Islet precursor cell (in vitro differentiated cells): ENCODE measurements at regions not wholly inside any gene's neighbourhood (a gene's known extent, or its start where the extent isn't known, plus 50 kb on each side); places are given as distances from the start of the nearest gene placed in this dataset.
"Not testable (repeated sequence)": the region's sequence is repeated elsewhere in the genome, so short reads cannot be mapped to it uniquely, and the experiment has no call there.

Experiments used
- DNase-seq: peaks from one replicate; pipeline ENCODE4 v3.0.0-alpha.2; 2018

DNA sequence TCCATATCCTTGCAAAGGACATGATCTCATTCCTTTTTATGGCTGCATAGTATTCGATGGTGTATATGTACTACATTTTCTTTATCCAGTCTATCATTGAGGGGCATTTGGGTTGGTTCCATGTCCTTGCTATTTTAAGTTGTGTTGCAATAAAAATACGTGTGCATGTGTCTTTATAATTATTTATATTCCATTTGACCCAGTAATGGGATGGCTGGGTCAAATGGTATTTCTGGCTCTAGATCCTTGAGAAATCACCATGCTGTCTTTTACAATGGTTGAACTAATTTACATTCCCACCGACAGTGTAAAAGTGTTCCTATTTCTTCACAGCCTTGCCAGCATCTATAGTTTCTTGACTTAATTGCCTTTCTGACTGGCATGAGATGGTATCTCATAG is 972.6 kb upstream of the KCND2 start:
- DNase-seq, result not testable (repeated sequence)

DNA sequence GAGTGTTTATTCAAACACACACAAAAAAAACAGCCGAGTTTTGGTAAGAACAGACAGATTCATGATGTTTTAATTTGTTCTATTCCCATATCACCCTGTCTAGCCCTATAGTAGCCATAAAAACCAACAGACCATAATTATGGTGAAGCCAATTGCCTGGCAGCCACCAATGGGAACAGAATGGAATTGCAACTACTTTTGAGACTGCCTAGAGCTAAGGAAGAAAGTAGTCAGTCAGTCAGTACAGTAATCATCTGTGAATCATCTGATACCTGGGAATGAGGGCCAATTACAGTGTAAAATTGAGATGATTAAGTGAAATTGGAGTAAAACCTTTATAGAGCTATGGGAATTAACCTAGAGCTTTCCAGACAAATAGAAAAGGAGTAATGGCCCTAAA is 952.7 kb upstream of the KCND2 start:
- DNase-seq, result peak; percentile 43

DNA sequence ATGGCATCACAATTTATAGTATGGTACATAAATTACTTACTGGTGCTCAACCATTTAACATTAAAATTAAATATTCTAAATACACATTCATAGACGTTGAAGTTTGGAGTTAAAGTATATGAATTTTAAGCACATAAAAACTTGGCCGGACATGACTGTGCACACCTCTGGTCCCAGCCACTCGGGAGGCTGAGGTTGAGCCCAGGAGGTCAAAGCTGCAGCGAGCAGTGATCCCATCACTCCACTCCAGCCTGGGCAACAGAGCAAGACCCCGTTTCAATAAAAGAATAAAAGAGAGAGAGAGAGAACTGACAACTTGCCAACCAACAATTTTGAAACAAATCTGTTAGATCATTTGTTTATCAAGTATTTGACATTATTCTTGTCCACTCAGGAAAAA is 943.3 kb upstream of the KCND2 start:
- DNase-seq, result no peak

DNA sequence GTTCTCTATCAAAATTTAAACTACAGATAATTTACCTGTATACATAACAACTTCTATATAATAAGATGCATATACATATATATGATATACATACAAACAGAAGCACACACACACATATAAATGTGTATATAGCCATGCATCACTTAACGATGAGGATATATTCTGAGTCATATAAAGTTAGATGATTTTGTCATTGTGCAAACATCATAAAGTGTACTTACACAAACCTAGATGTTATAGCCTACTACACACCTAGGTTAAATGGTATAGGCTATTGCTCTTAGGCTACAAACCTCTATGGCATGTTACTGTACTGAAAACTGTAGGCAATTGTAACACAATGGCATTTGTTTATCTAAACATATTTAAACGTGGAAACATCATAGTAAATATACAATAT is 937.6 kb upstream of the KCND2 start:
- no peak for DNase-seq

DNA sequence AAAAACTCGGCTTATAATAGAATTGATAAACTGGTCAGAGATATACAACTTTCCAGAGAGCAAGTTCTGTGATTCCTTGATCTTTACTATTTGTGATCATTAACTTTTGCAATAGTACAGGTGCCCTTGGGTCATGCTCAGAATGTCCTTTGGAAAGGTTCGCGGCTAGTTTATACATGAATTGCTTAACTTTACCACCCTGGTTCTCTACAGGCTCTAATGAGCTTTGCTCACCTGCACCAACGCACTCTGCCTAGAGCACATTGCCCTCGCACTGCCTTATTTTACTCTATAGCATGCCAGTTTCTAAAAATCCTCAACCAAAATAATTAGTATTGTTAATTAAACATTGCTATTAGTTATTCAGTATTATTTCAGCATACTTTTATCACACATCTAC is 931.2 kb upstream of the KCND2 start:
- no peak for DNase-seq

DNA sequence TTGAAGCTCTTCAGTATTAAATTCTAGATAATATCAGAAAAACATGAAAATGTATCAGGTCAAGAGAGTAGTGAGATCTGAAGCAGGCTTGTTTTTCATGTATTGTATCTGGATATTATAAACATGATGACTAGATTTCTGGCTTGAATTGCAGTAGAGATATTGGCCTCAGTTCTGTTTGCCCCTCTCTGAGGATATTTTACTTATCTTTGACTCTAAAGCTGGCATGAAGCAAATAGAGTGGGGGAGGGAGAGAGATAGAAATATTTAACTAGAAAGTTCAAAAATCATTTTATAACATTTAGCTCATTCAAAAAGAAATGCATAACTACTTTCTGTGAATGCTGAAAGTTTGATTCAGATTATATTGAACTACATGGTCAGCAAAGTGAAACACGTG is 929.7 kb upstream of the KCND2 start:
- no peak for DNase-seq

DNA sequence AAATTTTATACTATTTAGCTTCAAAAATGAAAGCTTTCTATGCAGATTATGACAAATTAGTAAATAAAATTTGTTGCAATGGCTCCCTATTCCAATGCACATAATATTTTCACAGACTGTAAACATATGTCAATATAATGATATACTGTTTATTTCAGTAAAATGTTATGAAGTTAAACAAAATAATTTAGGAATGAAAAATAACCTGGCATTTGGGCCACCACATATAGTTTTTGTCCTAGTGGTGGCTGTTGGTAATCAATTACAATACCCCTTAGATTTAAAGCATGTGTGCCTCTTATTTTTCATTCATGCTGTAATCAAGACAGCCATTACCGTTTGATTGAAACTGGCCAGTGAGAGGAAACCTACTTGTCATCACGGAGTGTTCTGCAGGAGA is 928.5 kb upstream of the KCND2 start:
- no peak for DNase-seq

DNA sequence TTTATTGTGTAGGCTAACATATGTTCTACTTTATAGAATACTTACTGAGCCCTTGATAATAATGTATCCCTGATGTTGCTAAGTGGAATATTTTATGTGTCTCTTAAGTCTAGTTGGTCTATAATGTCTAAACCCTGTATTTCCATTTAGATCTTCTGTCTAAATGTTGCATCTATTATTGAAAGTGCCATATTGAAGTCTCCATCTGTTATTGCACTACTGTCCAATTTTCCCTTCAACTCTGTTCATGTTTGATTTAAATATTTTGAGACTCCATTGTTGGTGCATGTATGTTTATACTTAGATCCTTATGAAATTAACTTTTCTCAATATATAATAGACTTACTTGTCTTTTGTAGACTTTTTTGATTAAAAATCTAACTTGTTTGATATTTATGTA is 924.5 kb upstream of the KCND2 start:
- no peak for DNase-seq

DNA sequence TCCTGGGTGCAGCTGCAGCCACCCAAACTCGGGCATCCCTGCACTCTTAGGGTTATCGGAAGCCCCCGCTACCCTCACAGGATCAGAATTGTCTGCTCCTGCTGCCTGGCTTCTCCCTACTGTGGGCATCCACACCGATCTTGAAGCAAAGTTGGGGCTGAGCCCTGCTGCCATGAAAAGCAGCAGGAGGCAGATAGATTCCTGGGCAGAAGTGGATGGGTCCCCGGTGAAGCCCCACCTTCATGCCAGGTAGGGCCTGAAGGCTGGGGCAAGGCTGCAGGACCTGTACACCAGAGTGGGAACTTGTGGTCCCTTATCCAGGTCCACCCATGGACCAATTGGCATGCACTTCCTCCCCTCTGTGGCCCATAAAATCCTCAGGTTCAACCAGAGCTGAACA is 922.6 kb upstream of the KCND2 start:
- DNase-seq, result no peak

DNA sequence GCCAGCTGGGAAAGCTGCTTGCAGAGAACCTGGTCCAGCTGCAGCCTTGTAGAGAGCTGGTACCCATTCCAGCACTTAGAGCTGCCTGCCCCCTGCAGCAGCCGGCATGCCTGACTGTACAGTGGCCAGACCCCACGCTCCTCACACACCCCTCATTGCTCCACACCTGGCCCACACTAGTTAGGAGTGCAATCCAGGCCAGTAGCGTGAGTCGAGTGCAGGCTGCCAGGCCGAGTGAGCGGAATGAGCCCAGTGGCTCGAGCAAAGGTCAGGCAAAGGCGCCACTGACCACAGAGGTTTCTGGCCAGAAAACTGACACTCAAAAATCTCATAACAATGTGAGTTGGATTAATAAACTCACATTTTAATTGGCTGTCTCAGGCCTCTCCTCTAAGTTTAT is 921.7 kb upstream of the KCND2 start:
- no peak for DNase-seq

DNA sequence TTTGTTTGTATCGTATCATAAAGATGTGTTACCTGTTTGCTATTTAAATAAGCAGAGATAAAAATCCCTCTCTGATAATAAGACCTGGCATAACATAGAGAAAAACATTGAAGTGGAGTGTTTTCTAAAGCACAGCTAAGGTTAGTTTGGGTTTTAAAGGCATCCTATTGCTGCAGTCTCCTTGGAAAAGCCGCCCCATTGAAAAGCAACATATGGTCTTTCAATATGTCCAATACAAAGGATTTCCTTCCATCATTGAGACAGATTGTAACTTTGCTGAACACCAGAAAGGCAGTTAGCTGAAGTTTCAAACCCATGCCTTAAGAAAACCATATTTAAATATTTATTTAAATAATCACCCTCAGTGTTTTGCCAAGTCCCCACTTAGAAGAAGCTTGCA is 898.5 kb upstream of the KCND2 start:
- DNase-seq, result no peak

DNA sequence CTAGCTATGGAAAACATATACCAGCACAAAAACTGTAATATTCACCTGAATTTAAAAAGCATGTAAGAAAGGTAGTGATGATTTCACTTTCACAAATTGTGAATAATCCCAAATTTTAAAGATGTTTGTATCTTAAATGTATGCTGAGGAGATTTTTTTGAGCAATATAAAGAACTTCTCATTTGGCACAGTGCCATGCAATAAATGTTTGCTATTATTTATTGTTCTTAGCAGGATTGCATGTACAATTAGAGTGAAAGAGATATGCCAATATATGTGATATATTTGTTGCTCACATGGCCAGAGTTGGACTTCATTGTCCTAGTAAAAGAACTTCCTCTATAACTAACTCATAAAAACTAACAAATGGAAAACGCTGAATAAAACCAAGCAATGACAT is 895.1 kb upstream of the KCND2 start:
- DNase-seq, result no peak

DNA sequence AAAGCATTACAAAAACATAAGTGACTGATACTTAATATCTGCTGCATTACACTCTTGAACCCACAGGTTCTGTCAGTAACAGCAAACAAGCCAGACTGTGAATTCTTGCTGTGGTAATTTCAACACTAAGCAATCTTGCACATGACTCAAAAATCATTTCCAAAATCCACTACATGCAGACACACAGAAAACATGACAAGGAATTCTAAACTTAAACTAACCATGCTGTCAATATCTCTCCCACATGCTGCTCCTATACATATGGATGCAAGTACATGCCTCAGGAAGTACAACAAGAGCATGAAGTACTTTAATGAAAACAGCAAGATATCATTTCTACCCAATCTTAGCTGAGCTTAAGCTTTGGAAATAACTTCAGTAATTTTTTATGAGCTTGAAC is 890.2 kb upstream of the KCND2 start:
- DNase-seq, result no peak

DNA sequence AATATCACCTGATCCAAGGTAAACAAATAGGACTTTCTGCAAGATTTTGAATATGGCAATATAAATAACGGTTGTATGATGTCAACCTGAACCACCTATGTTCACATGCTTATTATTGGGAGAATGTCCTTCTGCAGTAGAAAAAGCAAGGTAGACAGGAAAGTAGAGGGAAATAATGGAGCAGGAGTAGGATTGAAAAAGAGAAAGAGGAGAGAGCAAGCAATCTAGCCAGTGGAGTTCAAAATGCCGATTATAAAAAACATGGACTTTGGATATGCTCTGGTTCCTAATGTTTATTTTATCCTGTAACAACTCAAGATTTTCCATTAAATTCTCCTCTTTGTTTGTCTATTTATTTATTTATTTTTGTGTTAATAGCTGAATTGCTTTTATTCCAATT is 878.0 kb upstream of the KCND2 start:
- DNase-seq, result no peak

DNA sequence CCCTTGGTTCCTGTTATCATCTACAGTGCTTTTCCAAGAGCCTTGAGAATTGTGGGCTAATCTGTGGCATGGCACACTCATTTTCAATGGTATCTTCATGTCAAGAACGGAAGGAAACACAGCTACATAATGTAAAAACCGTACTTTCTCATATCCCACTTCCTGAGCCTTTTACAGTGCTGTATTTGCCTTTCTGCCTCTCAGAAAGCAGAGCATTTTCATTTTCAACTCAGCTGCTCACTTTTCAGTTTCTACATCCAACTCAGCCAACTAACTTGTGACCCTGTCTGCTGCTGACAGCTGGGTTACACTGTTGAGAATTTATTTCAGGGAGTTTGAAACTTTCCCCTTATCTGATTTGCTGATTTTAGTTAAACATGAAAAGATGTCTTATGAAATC is 875.8 kb upstream of the KCND2 start:
- DNase-seq, result no peak

DNA sequence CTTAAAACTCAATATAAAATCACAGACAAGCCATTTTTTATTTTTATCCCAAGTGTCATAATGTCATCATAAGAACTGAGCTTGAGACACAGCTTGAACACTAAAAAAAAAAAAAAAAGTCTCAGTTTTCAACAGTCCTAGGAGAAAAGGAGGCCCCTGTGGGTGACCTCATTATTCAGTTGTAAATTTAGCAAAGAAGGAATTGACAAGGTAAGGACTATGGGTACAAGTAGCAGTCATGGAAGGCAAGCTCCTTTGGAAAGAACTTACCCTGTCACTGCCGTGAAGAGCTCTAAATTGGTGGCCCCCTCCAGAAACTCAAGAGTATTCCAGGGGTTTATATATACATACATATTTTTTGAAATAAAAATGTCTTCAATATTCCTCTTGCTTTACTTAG is 864.4 kb upstream of the KCND2 start:
- no peak for DNase-seq

DNA sequence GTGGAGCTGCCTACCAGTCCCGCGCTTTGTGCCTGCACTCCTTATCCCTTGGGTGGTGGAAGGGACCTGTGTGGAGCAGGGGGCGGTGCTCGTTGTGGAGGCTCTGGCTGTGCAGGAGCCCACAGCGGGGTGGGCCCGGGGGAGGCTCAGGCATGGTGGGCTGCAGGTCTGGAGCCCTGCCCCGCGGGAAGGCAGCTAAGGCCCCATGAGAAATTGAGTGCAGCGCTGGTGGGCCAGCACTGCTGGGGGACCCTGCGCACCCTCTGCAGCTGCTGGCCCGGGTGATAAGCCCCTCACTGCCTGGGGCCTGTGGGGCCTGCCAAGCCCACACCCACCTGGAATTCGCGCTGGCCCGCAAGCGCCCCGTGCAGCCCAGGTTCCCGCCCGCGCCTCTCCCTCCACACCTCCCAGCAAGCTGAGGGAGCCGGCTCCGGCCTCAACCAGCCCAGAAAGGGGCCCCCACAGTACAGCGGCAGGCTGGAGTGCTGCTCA is 859.6 kb upstream of the KCND2 start:
- DNase-seq, result no peak

DNA sequence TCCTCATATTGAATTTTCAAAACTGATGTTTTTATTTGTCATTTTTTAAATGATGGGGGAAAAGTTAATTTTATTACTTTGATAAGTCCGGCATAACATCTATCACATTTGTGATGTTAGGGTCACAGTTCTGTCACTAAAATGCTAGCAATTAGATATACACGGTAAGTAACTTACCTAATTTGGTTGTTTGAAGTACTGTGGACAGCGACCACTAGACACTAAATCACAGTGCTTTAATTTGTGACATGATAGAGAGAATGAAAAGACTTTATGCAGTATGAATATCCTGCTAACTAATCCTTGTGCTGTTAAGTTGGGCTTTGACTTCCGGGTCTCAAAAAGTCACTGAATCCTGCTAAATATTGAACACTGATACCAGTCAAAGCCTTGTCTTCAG is 857.3 kb upstream of the KCND2 start:
- DNase-seq, result no peak

DNA sequence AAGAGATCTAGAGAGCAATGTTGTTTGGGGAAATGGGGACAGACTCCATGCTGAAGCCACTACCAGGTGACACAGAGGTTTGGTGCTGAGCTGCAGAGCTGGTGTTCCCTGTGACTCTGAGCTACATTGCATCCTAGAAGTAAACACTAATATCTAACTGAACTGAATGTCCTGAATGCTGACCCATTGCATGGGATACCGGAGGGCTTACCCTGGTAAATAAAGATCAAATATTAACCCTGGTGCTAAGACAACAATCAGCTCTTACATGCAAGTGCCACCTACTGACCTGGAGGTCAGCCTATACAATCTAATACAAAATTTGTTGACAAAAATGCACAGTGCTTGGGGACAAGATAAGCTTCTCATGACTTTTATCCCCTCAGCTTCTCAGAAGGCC is 851.3 kb upstream of the KCND2 start:
- DNase-seq, result no peak

DNA sequence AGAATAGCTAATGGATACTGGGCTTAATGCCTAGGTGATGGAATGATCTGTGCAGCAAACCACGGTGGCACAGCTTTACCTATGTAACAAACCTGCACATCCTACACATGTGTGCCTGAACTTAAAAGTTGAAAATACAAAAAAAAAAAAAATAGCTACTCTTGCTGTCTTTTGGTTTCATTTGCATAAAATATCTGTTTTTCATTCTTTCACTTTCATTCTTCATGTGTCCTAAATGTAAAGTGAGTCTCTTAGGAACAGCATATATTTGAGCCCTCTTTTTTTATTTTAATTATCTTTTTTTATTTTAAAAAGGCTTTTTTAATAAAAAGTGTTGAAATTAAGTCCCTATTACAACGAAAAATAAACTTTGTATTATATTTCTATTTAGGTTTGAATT is 836.1 kb upstream of the KCND2 start:
- DNase-seq, result no peak

DNA sequence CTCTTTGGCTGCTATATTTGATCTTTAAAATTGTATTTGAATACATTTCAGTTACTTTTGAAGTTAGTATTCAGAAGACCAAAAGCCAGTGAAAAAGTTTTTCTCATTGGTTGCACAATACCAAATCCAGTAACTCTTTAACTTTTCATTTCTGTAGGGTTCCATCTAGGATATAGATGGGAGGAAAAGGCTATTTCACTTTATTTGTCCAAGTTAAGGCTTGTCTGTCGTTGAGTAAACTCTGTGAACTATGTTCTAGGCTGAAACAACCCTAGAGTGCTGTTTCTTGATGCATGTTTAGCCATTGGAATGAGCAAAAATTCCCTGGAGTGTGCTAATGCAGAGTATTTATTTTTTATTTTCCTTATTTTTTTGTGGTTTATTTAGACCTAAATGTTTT is 834.7 kb upstream of the KCND2 start:
- no peak for DNase-seq

DNA sequence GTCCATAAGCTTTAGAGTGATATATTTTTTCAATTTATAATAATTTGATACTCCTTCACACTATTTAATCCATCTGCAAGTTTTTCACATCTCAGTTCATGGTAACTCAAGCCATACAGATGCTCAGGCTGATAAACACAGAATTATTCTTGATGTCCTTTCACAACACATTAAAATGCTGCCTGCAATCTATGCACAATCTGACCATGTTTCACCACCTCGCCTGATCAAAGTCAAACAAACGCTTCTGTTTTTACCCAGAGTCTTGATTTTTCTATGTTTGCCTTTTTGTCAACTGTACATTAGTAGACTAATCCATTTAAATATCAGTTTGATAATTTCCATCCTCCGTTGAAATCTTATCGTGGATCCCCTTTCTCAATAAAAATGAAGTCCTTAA is 833.8 kb upstream of the KCND2 start:
- DNase-seq, result no peak

DNA sequence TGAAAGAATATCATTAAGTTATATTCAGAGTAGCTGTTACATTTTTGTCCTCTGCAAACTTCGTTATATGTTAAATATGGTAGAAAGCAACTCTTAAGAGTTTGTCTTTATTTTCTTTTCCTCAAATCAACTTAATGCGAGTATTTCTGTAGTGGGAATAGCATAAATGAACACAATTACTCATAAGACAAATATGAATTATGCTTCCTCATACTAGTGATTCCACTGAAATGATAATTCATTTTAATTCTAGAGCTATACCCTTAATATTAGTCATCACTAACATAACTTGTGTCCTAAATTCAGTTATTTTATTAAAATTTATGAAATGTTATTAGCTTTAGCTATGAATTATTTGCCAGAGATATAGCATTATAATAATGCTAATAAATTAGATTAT is 820.6 kb upstream of the KCND2 start:
- DNase-seq, result no peak

DNA sequence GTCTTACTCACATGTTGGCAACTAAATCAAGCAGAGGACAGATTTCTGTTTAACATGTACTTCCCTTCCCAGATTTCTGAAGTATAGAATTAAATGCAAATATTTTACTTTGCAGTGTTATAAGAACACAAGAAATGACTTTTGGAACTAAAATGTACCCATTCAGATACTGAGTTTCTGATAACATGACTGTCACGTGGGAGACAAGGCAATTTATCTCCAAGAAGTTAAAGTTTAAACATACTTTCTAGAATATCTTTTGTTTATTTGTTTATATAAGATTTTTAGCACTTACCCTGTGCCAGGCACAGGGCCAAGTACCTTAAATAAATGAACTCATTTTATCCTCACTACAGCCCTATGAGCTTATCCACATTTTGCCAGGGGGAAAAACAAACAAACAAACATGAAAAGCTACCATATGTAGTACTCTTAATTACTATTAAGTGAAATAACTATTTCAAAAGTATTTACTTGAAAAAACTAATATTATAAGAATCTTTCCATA is 807.1 kb upstream of the KCND2 start:
- no peak for DNase-seq

DNA sequence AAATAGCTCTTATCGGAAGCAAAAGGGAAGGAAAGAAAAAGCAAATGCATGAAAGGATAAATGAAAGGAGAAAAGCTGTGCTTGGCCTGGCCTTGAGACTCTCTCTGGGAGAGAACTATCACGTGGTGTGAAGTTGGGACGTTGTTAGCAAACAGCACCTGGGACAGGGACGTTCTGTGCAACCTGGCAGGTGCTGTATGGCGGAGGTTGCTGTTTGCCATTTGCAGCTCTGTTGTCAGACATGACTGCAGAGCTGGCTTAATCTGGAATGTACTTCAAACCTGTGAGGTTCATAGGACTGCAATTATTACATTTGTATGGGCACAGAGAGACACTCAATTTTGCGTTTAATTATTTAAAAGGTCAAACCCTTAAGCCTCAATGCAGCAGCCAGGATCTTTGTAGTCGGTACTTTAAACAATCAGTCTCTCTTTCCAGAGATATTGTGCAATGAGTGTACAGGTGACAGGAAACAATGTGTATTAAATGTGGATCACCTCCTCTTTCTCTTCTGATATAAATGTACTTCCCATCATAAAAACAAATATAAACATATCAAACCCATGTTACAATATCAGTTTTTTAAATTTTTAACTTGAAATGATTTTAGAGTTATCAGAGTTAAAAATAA is 800.5 kb upstream of the KCND2 start:
- DNase-seq, result no peak

DNA sequence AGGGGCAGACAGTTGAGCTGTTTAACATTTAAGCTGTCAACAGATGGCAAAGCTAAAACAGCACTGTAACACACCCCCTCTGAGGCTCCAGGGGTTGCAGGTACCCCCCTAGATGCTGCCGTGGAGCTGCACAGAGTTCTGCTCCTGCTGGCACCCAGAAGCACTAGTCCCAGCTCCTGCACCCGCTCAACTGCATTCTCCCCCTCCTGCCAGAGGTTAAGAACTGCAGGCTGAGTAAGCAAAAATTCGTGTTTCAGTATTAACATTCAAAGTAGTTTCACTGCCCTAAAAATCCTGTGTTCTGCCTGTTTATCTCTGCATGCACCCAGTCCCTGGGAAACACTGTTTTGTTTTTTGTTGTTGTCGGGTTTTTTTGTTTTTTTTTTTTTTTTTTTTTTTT is 790.8 kb upstream of the KCND2 start:
- peak; percentile 72 for DNase-seq
